ENCODE measurements at regions not wholly inside any gene's neighbourhood (a gene's known extent, or its start where the extent isn't known, plus 50 kb on each side); places are given as distances from the start of the nearest gene placed in this dataset.

GRCh38 chr4:11111876-11112275 lies 316.8 kb downstream of the HS3ST1 start:
- TF ChIP-seq POLR2A (IDR thresholded peaks at IDR 0.05) (no peak), EP300 (IDR thresholded peaks at IDR 0.05) (no peak), POLR2AphosphoS5 (IDR thresholded peaks at IDR 0.05) (no peak), CTCF (IDR thresholded peaks at IDR 0.05) (no peak)
- ATAC-seq (ENCODE audit: low FRiP score in 2 of 2) (no peak), DNase-seq (no peak)
- Histone ChIP-seq H3K36me3 (no peaks in the 10 kb centered on the region), H3K4me1 (no peaks in the 10 kb centered on the region), H3K27ac (no peak overlapping the region), H3K27me3 (no peaks in the 10 kb centered on the region), H3K4me3 (no peak overlapping the region), H3K9me3 (no peaks in the 10 kb centered on the region)
- 46 to 60% methylated on average over 2 of the region's 2 CpGs for WGBS, 2 donors

- H3K4me1 ChIP-seq, result no peaks in the 10 kb centered on the region
- TF ChIP-seq CTCF (IDR thresholded peaks at IDR 0.05) (no peak), EP300 (IDR thresholded peaks at IDR 0.05) (no peak), POLR2AphosphoS5 (IDR thresholded peaks at IDR 0.05) (no peak), POLR2A (IDR thresholded peaks at IDR 0.05) (no peak)
- H3K27ac ChIP-seq, result no peak overlapping the region
- no peak overlapping the region for H3K4me3 ChIP-seq
- no peaks in the 10 kb centered on the region for H3K36me3 ChIP-seq
- no peak for ATAC-seq (ENCODE audit: low FRiP score in 2 of 2)
- H3K9me3 ChIP-seq, result no peaks in the 10 kb centered on the region
- WGBS, 2 donors, result 67 to 76% methylated on average over 2 of the region's 2 CpGs
- no peak for DNase-seq
- no peaks in the 10 kb centered on the region for H3K27me3 ChIP-seq
These were observed 317.3 kb downstream of the HS3ST1 start for GRCh38 chr4:11111370-11111769.

GRCh38 chr4:11106759-11107158 lies 321.9 kb downstream of the HS3ST1 start:
- ATAC-seq (ENCODE audit: low FRiP score in 2 of 2), result no peak
- Histone ChIP-seq H3K36me3 (no peaks in the 10 kb centered on the region), H3K27me3 (no peaks in the 10 kb centered on the region), H3K4me1 (no peaks in the 10 kb centered on the region), H3K27ac (no peak overlapping the region), H3K4me3 (no peak overlapping the region), H3K9me3 (no peaks in the 10 kb centered on the region)
- DNase-seq, result no peak
- WGBS, 2 donors, result 37 to 44% methylated on average over 2 of the region's 2 CpGs
- TF ChIP-seq POLR2AphosphoS5 (IDR thresholded peaks at IDR 0.05) (no peak), EP300 (IDR thresholded peaks at IDR 0.05) (no peak), CTCF (IDR thresholded peaks at IDR 0.05) (no peak), POLR2A (IDR thresholded peaks at IDR 0.05) (no peak)

DNA sequence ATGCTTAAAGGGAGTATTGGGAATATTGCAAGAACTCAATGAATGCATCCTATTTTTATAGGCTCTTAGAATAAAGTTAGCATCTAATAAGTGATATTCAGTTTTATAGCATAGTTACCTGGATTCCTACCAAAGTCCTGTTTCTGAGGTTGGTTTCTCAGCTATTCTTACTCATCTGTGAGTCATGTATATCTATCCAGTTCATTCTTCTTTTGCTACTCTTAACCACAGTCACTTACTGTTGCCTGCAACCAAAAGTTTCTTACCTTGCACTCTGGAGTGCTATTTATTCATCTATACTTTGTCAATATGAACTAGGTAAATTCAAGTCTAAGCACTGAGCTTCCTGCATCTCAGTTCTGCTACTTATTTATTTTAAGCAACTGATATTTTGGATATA lies 322.5 kb downstream of the HS3ST1 start:
- DNase-seq, result no peak
- no peak overlapping the region for H3K4me3 ChIP-seq
- no peak for ATAC-seq (ENCODE audit: low FRiP score in 2 of 2)
- H3K36me3 ChIP-seq, result no peaks in the 10 kb centered on the region
- no peak overlapping the region for H3K27ac ChIP-seq
- TF ChIP-seq POLR2A (IDR thresholded peaks at IDR 0.05), result no peak
- no peak for TF ChIP-seq EP300 (IDR thresholded peaks at IDR 0.05)
- no peaks in the 10 kb centered on the region for H3K27me3 ChIP-seq
- no peaks in the 10 kb centered on the region for H3K9me3 ChIP-seq
- H3K4me1 ChIP-seq, result no peaks in the 10 kb centered on the region

DNA sequence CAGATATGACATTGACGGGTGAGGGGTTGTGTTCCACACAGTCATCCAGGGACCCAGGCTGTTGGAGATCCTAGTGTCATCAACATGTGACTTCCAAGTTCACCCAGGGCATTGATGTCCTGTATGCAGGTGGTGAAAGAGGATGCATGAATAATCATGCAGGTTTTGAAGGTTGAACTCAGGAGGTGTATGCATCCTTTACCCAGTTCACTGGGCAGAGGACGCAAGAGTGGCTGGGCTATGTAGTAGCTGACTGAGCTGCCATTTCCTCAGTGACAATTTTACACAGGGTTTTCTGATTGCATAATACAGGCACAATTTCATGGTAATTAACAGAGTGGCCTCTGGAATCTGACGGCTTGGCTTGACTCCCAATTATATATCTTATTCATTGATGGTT lies 323.0 kb downstream of the HS3ST1 start:
- Histone ChIP-seq H3K27me3 (no peaks in the 10 kb centered on the region), H3K27ac (no peak overlapping the region), H3K36me3 (no peaks in the 10 kb centered on the region), H3K9me3 (no peaks in the 10 kb centered on the region), H3K4me1 (no peaks in the 10 kb centered on the region), H3K4me3 (no peak overlapping the region)
- WGBS, 2 donors, result 78 to 89% methylated on average over 3 of the region's 3 CpGs
- no peak for ATAC-seq (ENCODE audit: low FRiP score in 2 of 2)
- DNase-seq, result no peak
- TF ChIP-seq CTCF (IDR thresholded peaks at IDR 0.05) (no peak), POLR2AphosphoS5 (IDR thresholded peaks at IDR 0.05) (no peak), EP300 (IDR thresholded peaks at IDR 0.05) (no peak), POLR2A (IDR thresholded peaks at IDR 0.05) (no peak)

Data from upper lobe of left lung (tissue), 6 donors.